ENCODE measurements at regions not wholly inside any gene's neighbourhood (a gene's known extent, or its start where the extent isn't known, plus 50 kb on each side); places are given as distances from the start of the nearest gene placed in this dataset.

DNA sequence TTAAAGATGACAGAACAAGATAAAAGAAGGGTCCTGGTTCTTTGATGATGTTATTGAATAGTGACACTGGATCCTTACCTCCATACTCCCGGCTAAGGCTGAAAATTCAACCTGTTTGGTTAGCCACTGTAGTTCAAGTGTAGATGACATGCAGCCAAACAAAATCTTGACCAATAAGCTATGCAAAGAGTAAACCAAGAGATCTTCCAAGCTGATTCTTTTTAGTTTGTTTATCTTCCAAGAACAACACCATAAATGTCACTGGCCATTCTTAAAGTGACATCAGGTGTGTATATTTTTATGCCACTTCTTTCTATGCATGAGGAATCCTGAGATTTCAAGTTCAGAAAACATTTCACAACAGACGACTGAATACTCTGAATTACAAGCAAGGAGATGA, 141.5 kb upstream of the FST start:
- TF ChIP-seq, protein P1, sequence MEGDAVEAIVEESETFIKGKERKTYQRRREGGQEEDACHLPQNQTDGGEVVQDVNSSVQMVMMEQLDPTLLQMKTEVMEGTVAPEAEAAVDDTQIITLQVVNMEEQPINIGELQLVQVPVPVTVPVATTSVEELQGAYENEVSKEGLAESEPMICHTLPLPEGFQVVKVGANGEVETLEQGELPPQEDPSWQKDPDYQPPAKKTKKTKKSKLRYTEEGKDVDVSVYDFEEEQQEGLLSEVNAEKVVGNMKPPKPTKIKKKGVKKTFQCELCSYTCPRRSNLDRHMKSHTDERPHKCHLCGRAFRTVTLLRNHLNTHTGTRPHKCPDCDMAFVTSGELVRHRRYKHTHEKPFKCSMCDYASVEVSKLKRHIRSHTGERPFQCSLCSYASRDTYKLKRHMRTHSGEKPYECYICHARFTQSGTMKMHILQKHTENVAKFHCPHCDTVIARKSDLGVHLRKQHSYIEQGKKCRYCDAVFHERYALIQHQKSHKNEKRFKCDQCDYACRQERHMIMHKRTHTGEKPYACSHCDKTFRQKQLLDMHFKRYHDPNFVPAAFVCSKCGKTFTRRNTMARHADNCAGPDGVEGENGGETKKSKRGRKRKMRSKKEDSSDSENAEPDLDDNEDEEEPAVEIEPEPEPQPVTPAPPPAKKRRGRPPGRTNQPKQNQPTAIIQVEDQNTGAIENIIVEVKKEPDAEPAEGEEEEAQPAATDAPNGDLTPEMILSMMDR (conservative IDR thresholded peaks at IDR 0.05; ENCODE audit: low read depth, low read length): no peak
- TF ChIP-seq EZH2 (IDR thresholded peaks at IDR 0.05; ENCODE audit: borderline replicate concordance, low read depth, low read length, poor library complexity, severe bottlenecking): no peak
